ENCODE measurements at regions not wholly inside any gene's neighbourhood (a gene's known extent, or its start where the extent isn't known, plus 50 kb on each side); places are given as distances from the start of the nearest gene placed in this dataset.

DNA sequence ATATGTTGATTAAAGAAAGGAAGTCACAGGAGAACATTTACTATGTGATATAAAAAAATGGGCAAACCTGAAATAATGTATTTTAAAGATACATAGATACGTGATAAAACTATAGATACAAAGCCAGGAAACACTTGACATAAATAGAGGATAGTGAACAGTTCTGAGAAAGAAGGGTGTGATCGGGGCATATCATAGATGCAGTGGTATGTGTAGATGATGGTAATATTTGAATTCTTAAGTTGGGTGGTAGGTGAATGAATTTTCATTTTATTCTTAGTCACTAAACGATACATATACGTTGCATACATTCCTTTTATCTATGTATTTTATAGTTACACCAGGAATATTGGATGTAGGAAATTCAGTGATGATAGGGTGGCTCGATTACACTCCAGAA lies 138.7 kb upstream of the ARRDC3 start:
- Histone ChIP-seq H3K4me1 (ENCODE audit: control insufficient read depth, low read length) (no peaks in the 10 kb centered on the region), H3K4me2 (ENCODE audit: low read length) (no peak overlapping the region), H3K4me3 (ENCODE audit: low read length) (no peak overlapping the region), H3F3A (ENCODE audit: control insufficient read depth, insufficient read depth) (no peaks in the 10 kb centered on the region), H3K36me3 (ENCODE audit: control insufficient read depth, low read length) (no peaks in the 10 kb centered on the region), H3K27ac (ENCODE audit: low read depth, low read length) (no peak overlapping the region), H3K79me2 (ENCODE audit: control insufficient read depth, low read length) (no peaks in the 10 kb centered on the region), H3K9me3 (ENCODE audit: control insufficient read depth, insufficient read depth, low read length) (no peaks in the 10 kb centered on the region), H3K27me3 (ENCODE audit: control insufficient read depth, low read length) (no peaks in the 10 kb centered on the region), H3K9me2 (replicated peaks; ENCODE audit: control insufficient read depth, low read length) (no peaks in the 10 kb centered on the region), H4K20me1 (ENCODE audit: control insufficient read depth, insufficient read depth, low read depth, low read length) (no peaks in the 10 kb centered on the region)
- TF ChIP-seq, protein P1, sequence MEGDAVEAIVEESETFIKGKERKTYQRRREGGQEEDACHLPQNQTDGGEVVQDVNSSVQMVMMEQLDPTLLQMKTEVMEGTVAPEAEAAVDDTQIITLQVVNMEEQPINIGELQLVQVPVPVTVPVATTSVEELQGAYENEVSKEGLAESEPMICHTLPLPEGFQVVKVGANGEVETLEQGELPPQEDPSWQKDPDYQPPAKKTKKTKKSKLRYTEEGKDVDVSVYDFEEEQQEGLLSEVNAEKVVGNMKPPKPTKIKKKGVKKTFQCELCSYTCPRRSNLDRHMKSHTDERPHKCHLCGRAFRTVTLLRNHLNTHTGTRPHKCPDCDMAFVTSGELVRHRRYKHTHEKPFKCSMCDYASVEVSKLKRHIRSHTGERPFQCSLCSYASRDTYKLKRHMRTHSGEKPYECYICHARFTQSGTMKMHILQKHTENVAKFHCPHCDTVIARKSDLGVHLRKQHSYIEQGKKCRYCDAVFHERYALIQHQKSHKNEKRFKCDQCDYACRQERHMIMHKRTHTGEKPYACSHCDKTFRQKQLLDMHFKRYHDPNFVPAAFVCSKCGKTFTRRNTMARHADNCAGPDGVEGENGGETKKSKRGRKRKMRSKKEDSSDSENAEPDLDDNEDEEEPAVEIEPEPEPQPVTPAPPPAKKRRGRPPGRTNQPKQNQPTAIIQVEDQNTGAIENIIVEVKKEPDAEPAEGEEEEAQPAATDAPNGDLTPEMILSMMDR (IDR thresholded peaks at IDR 0.05; ENCODE audit: low read depth, low read length, poor library complexity, severe bottlenecking) = no peak
- no peak for TF ChIP-seq EZH2phosphoT487 (IDR thresholded peaks at IDR 0.05; ENCODE audit: borderline replicate concordance, low read length)

DNA sequence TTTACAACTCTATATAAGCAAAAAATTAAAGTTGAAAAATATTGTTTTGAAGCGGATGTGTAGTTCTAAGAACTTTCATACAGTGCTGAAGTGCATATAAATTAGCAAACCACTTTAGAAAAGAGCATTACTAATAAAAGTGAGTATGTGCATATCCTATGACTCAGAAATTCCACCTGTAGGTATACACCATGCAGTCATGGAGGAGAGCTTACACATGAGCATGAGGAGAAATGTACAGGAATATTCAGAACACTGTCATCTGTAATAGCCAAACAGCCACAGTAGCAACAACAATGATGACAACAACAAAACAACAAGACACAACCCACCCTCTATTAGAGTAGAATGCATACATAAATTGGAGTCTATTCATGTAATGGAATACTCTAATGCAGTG lies 138.2 kb upstream of the ARRDC3 start:
- H3K79me2 ChIP-seq (ENCODE audit: control insufficient read depth, low read length) = no peaks in the 10 kb centered on the region
- no peaks in the 10 kb centered on the region for H3K9me2 ChIP-seq (replicated peaks; ENCODE audit: control insufficient read depth, low read length)
- H3K9me3 ChIP-seq (ENCODE audit: control insufficient read depth, insufficient read depth, low read length) = no peaks in the 10 kb centered on the region
- H3F3A ChIP-seq (ENCODE audit: control insufficient read depth, insufficient read depth) = no peaks in the 10 kb centered on the region
- no peaks in the 10 kb centered on the region for H3K27me3 ChIP-seq (ENCODE audit: control insufficient read depth, low read length)
- H3K4me2 ChIP-seq (ENCODE audit: low read length) = no peak overlapping the region
- H3K4me1 ChIP-seq (ENCODE audit: control insufficient read depth, low read length) = no peaks in the 10 kb centered on the region
- H4K20me1 ChIP-seq (ENCODE audit: control insufficient read depth, insufficient read depth, low read depth, low read length) = no peaks in the 10 kb centered on the region
- no peaks in the 10 kb centered on the region for H3K36me3 ChIP-seq (ENCODE audit: control insufficient read depth, low read length)
- TF ChIP-seq, protein P1 (IDR thresholded peaks at IDR 0.05; ENCODE audit: low read depth, low read length, poor library complexity, severe bottlenecking) = no peak
- TF ChIP-seq EZH2phosphoT487 (IDR thresholded peaks at IDR 0.05; ENCODE audit: borderline replicate concordance, low read length) = no peak
- no peak overlapping the region for H3K27ac ChIP-seq (ENCODE audit: low read depth, low read length)
- no peak overlapping the region for H3K4me3 ChIP-seq (ENCODE audit: low read length)

DNA sequence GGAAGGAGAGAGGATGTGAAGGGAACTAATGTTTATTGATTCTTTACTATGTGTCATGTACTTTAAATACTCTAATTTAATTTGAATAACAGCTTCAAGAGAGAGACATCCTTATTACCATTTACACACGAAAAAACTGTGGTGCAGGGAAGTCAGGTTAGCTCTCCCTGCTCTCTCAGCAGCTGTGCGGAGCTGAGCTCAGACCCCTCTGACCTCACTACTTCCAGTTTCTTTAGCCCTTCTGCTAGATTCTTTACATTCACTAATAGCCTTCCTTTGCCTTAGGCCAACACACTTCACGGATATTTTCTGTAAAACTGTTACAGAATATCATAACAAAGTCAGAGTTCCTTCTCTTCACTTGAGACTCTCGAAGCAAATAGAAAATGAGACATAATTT lies 131.3 kb upstream of the ARRDC3 start:
- H4K20me1 ChIP-seq (ENCODE audit: control insufficient read depth, insufficient read depth, low read depth, low read length) = no peaks in the 10 kb centered on the region
- TF ChIP-seq EZH2phosphoT487 (IDR thresholded peaks at IDR 0.05; ENCODE audit: borderline replicate concordance, low read length) = no peak
- TF ChIP-seq, protein P1 (IDR thresholded peaks at IDR 0.05; ENCODE audit: low read depth, low read length, poor library complexity, severe bottlenecking) = no peak
- H3K36me3 ChIP-seq (ENCODE audit: control insufficient read depth, low read length) = no peaks in the 10 kb centered on the region
- no peaks in the 10 kb centered on the region for H3K79me2 ChIP-seq (ENCODE audit: control insufficient read depth, low read length)
- H3K4me3 ChIP-seq (ENCODE audit: low read length) = no peak overlapping the region
- H3K9me2 ChIP-seq (replicated peaks; ENCODE audit: control insufficient read depth, low read length) = no peaks in the 10 kb centered on the region
- H3K9me3 ChIP-seq (ENCODE audit: control insufficient read depth, insufficient read depth, low read length) = no peaks in the 10 kb centered on the region
- 0 out of 2 replicates have a peak, but pooled peaks cover 2% of the 10 kb centered on the region for H3K27me3 ChIP-seq (ENCODE audit: control insufficient read depth, low read length)
- H3K4me2 ChIP-seq (ENCODE audit: low read length) = no peak overlapping the region
- no peak overlapping the region for H3K27ac ChIP-seq (ENCODE audit: low read depth, low read length)
- H3K4me1 ChIP-seq (ENCODE audit: control insufficient read depth, low read length) = no peaks in the 10 kb centered on the region
- H3F3A ChIP-seq (ENCODE audit: control insufficient read depth, insufficient read depth) = no peaks in the 10 kb centered on the region

DNA sequence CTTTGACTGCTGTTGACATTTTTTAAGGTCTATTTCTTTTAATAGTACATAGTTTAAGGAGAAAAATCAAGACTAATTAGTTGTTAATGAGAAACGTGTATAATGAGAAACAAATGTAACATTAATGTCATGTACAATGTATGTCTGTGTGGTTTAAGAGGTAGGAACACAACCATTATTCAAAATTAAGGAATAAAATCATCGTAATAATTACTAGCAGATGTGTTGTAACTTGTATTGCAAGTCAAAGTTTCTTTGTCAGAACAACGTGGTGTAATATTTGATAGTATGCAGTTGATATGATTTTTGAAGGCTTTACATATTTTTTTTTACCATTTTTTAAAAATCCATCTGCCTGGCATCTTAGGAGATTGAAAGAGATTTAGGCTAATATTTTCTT lies 120.2 kb upstream of the ARRDC3 start:
- Histone ChIP-seq H3K36me3 (ENCODE audit: control insufficient read depth, low read length) (no peaks in the 10 kb centered on the region), H3K4me1 (ENCODE audit: control insufficient read depth, low read length) (no peaks in the 10 kb centered on the region), H3K27ac (ENCODE audit: low read depth, low read length) (no peak overlapping the region), H3F3A (ENCODE audit: control insufficient read depth, insufficient read depth) (no peaks in the 10 kb centered on the region), H3K79me2 (ENCODE audit: control insufficient read depth, low read length) (no peaks in the 10 kb centered on the region), H3K9me2 (replicated peaks; ENCODE audit: control insufficient read depth, low read length) (no peaks in the 10 kb centered on the region), H3K4me3 (ENCODE audit: low read length) (no peak overlapping the region), H3K9me3 (ENCODE audit: control insufficient read depth, insufficient read depth, low read length) (no peaks in the 10 kb centered on the region), H3K27me3 (ENCODE audit: control insufficient read depth, low read length) (no peaks in the 10 kb centered on the region), H3K4me2 (ENCODE audit: low read length) (no peak overlapping the region), H4K20me1 (ENCODE audit: control insufficient read depth, insufficient read depth, low read depth, low read length) (no peaks in the 10 kb centered on the region)
- TF ChIP-seq, protein P1 (IDR thresholded peaks at IDR 0.05; ENCODE audit: low read depth, low read length, poor library complexity, severe bottlenecking) = no peak
- TF ChIP-seq EZH2phosphoT487 (IDR thresholded peaks at IDR 0.05; ENCODE audit: borderline replicate concordance, low read length) = no peak

All from DOHH2 (cell line).